ENCODE measurements at regions not wholly inside any gene's neighbourhood (a gene's known extent, or its start where the extent isn't known, plus 50 kb on each side); places are given as distances from the start of the nearest gene placed in this dataset.
A peak's percentile ranks its signal among the peaks of the same experiment; 100 is the strongest.

- peaks cover 14% of the 10 kb centered on the region for H3K9me3 Mint-ChIP-seq
- no peak for DNase-seq
- no peak overlapping the region for H3K4me3 Mint-ChIP-seq
- H3K4me1 Mint-ChIP-seq, result peaks cover 27% of the 10 kb centered on the region
- H3K27ac Mint-ChIP-seq, result no peak overlapping the region
- H3K36me3 Mint-ChIP-seq, result peaks cover 10% of the 10 kb centered on the region
- peaks cover 10% of the 10 kb centered on the region for H3K27me3 Mint-ChIP-seq
These were observed 221.9 kb downstream of the FAM76B start for GRCh38 chr11:95567685-95568084.

GRCh38 chr11:95566211-95566610, 223.4 kb downstream of the FAM76B start:
- Mint-ChIP-seq H3K27ac (no peak overlapping the region), H3K36me3 (peaks cover 10% of the 10 kb centered on the region)

GRCh38 chr11:95565724-95566141, 223.8 kb downstream of the FAM76B start:
- Mint-ChIP-seq H3K9me3 (peaks cover 14% of the 10 kb centered on the region), H3K36me3 (peaks cover 10% of the 10 kb centered on the region), H3K27me3 (peaks cover 11% of the 10 kb centered on the region), H3K4me1 (peaks cover 32% of the 10 kb centered on the region), H3K27ac (no peak overlapping the region), H3K4me3 (no peak overlapping the region)
- no peak for DNase-seq

More at GRCh38 chr11:95566211-95566610, 223.4 kb downstream of the FAM76B start:
- no peak overlapping the region for H3K4me3 Mint-ChIP-seq
- H3K27me3 Mint-ChIP-seq, result peaks cover 11% of the 10 kb centered on the region
- peaks cover 32% of the 10 kb centered on the region for H3K4me1 Mint-ChIP-seq
- peaks cover 14% of the 10 kb centered on the region for H3K9me3 Mint-ChIP-seq
- no peak for DNase-seq

- no peak for DNase-seq
- H3K27ac Mint-ChIP-seq, result peak overlapping the region; percentile 47
- peaks cover 11% of the 10 kb centered on the region for H3K27me3 Mint-ChIP-seq
- peaks cover 4% of the 10 kb centered on the region for H3K9me3 Mint-ChIP-seq
- H3K36me3 Mint-ChIP-seq, result peaks cover 4% of the 10 kb centered on the region
- peaks cover 32% of the 10 kb centered on the region for H3K4me1 Mint-ChIP-seq
- H3K4me3 Mint-ChIP-seq, result no peak overlapping the region
These were observed 225.7 kb downstream of the FAM76B start for GRCh38 chr11:95563859-95564258.

GRCh38 chr11:95563173-95563572, 226.4 kb downstream of the FAM76B start:
- Mint-ChIP-seq H3K9me3 (peaks cover 2% of the 10 kb centered on the region), H3K36me3 (peaks cover 2% of the 10 kb centered on the region), H3K27me3 (peaks cover 11% of the 10 kb centered on the region), H3K4me1 (peaks cover 31% of the 10 kb centered on the region), H3K4me3 (no peak overlapping the region), H3K27ac (no peak overlapping the region)
- no peak for DNase-seq

GRCh38 chr11:95562196-95562921, 227.2 kb downstream of the FAM76B start:
- no peak for DNase-seq
- Mint-ChIP-seq H3K27ac (no peak overlapping the region), H3K36me3 (peaks cover 1% of the 10 kb centered on the region), H3K27me3 (peaks cover 11% of the 10 kb centered on the region), H3K9me3 (no peaks in the 10 kb centered on the region), H3K4me1 (peaks cover 23% of the 10 kb centered on the region), H3K4me3 (no peak overlapping the region)

- peaks cover 11% of the 10 kb centered on the region for H3K27me3 Mint-ChIP-seq
- H3K4me3 Mint-ChIP-seq, result no peak overlapping the region
- H3K4me1 Mint-ChIP-seq, result peaks cover 37% of the 10 kb centered on the region
- H3K9me3 Mint-ChIP-seq, result no peaks in the 10 kb centered on the region
- H3K36me3 Mint-ChIP-seq, result peaks cover 7% of the 10 kb centered on the region
- H3K27ac Mint-ChIP-seq, result no peak overlapping the region
- no peak for DNase-seq
These were observed 229.7 kb downstream of the FAM76B start for GRCh38 chr11:95559899-95560298.

- peaks cover 23% of the 10 kb centered on the region for H3K4me1 Mint-ChIP-seq
- peaks cover 10% of the 10 kb centered on the region for H3K27me3 Mint-ChIP-seq
- H3K36me3 Mint-ChIP-seq, result peaks cover 7% of the 10 kb centered on the region
- no peak overlapping the region for H3K4me3 Mint-ChIP-seq
- no peaks in the 10 kb centered on the region for H3K9me3 Mint-ChIP-seq
- DNase-seq, result no peak
- H3K27ac Mint-ChIP-seq, result peak overlapping the region; percentile 83
These were observed 232.2 kb downstream of the FAM76B start for GRCh38 chr11:95557376-95557775.

- peak overlapping the region; percentile 83 for H3K27ac Mint-ChIP-seq
- H3K4me3 Mint-ChIP-seq, result no peak overlapping the region
- H3K4me1 Mint-ChIP-seq, result peaks cover 21% of the 10 kb centered on the region
- peaks cover 4% of the 10 kb centered on the region for H3K27me3 Mint-ChIP-seq
- H3K36me3 Mint-ChIP-seq, result peaks cover 7% of the 10 kb centered on the region
- peak; percentile 13 for DNase-seq
- no peaks in the 10 kb centered on the region for H3K9me3 Mint-ChIP-seq
These were observed 233.0 kb downstream of the FAM76B start for GRCh38 chr11:95556342-95557163.

GRCh38 chr11:95556011-95556341, 233.6 kb downstream of the FAM76B start:
- no peaks in the 10 kb centered on the region for H3K9me3 Mint-ChIP-seq
- H3K4me3 Mint-ChIP-seq, result no peak overlapping the region
- peaks cover 21% of the 10 kb centered on the region for H3K4me1 Mint-ChIP-seq
- H3K36me3 Mint-ChIP-seq, result peaks cover 7% of the 10 kb centered on the region
- H3K27me3 Mint-ChIP-seq, result peaks cover 4% of the 10 kb centered on the region
- peak overlapping the region; percentile 83 for H3K27ac Mint-ChIP-seq
- DNase-seq, result no peak

GRCh38 chr11:95554911-95555310, 234.7 kb downstream of the FAM76B start:
- Mint-ChIP-seq H3K27ac (no peak overlapping the region), H3K27me3 (peaks cover 4% of the 10 kb centered on the region), H3K9me3 (no peaks in the 10 kb centered on the region), H3K4me1 (peaks cover 22% of the 10 kb centered on the region), H3K4me3 (no peak overlapping the region), H3K36me3 (peaks cover 7% of the 10 kb centered on the region)
- no peak for DNase-seq

GRCh38 chr11:95549301-95549700, 240.3 kb downstream of the FAM76B start:
- no peaks in the 10 kb centered on the region for H3K9me3 Mint-ChIP-seq
- no peaks in the 10 kb centered on the region for H3K36me3 Mint-ChIP-seq
- H3K27me3 Mint-ChIP-seq, result peaks cover 4% of the 10 kb centered on the region
- no peak for DNase-seq
- no peak overlapping the region for H3K4me3 Mint-ChIP-seq
- H3K27ac Mint-ChIP-seq, result no peak overlapping the region
- H3K4me1 Mint-ChIP-seq, result peaks cover 11% of the 10 kb centered on the region

GRCh38 chr11:95548416-95548815, 241.2 kb downstream of the FAM76B start:
- no peaks in the 10 kb centered on the region for H3K27me3 Mint-ChIP-seq

GRCh38 chr11:95547976-95548375, 241.6 kb downstream of the FAM76B start:
- no peak for DNase-seq
- H3K27ac Mint-ChIP-seq, result no peak overlapping the region

More at GRCh38 chr11:95548416-95548815, 241.2 kb downstream of the FAM76B start:
- no peak overlapping the region for H3K27ac Mint-ChIP-seq
- no peak overlapping the region for H3K4me3 Mint-ChIP-seq
- peaks cover 9% of the 10 kb centered on the region for H3K4me1 Mint-ChIP-seq
- no peak for DNase-seq
- no peaks in the 10 kb centered on the region for H3K36me3 Mint-ChIP-seq
- no peaks in the 10 kb centered on the region for H3K9me3 Mint-ChIP-seq

GRCh38 chr11:95547186-95547585, 242.4 kb downstream of the FAM76B start:
- Mint-ChIP-seq H3K27me3 (no peaks in the 10 kb centered on the region), H3K9me3 (no peaks in the 10 kb centered on the region), H3K27ac (no peak overlapping the region), H3K36me3 (no peaks in the 10 kb centered on the region), H3K4me1 (peaks cover 9% of the 10 kb centered on the region), H3K4me3 (no peak overlapping the region)
- no peak for DNase-seq

More at GRCh38 chr11:95547976-95548375, 241.6 kb downstream of the FAM76B start:
- Mint-ChIP-seq H3K27me3 (no peaks in the 10 kb centered on the region), H3K4me1 (peaks cover 9% of the 10 kb centered on the region), H3K4me3 (no peak overlapping the region), H3K36me3 (no peaks in the 10 kb centered on the region), H3K9me3 (no peaks in the 10 kb centered on the region)

All from activated naive CD8-positive, alpha-beta T cell treated with anti-CD3 and anti-CD28 coated beads for 36 hours (primary cell).